Loucy (cell line): ENCODE measurements at regions not wholly inside any gene's neighbourhood (a gene's known extent, or its start where the extent isn't known, plus 50 kb on each side); places are given as distances from the start of the nearest gene placed in this dataset.

Source experiments
- H2AFZ ChIP-seq: fragments of 200-600 bp; sonication (generic); 2 replicates; pipeline ENCODE4 v1.6.0; 2016; ENCODE audit warnings: antibody characterized with exemption, mild to moderate bottlenecking, low read length, moderate library complexity
- H3F3A ChIP-seq: fragments of 200-600 bp; 2 replicates; pipeline ENCODE4 v1.6.0; 2016; ENCODE audit warnings: antibody characterized with exemption, low read depth, mild to moderate bottlenecking
- H3K27me3 ChIP-seq: fragments of 200-600 bp; sonication (generic); 2 replicates; pipeline ENCODE4 v1.6.1; 2014; ENCODE audit warnings: low read length, mild to moderate bottlenecking; ENCODE audit not compliant: insufficient read depth, poor library complexity, severe bottlenecking
- H3K36me3 ChIP-seq: fragments of 200-600 bp; sonication (generic); 2 replicates; pipeline ENCODE4 v1.6.1; 2016; ENCODE audit warnings: low read length; ENCODE audit not compliant: insufficient read depth
- H3K4me1 ChIP-seq: fragments of 200-600 bp; sonication (generic); 2 replicates; pipeline ENCODE4 v1.5.1; 2014; ENCODE audit warnings: low read length, mild to moderate bottlenecking; ENCODE audit not compliant: insufficient read depth, poor library complexity, severe bottlenecking
- H3K4me2 ChIP-seq: fragments of 200-600 bp; sonication (generic); 2 replicates; pipeline ENCODE4 v1.6.0; 2014; ENCODE audit warnings: antibody characterized with exemption, low read length, low read depth, mild to moderate bottlenecking; ENCODE audit not compliant: poor library complexity, severe bottlenecking
- H3K4me3 ChIP-seq: fragments of 200-600 bp; sonication (generic); 2 replicates; pipeline ENCODE4 v1.5.1; 2014; ENCODE audit warnings: low read length, mild to moderate bottlenecking, mixed read lengths; ENCODE audit not compliant: poor library complexity, severe bottlenecking
- H3K79me2 ChIP-seq: fragments of 200-600 bp; sonication (generic); 2 replicates; pipeline ENCODE4 v1.6.1; 2014; ENCODE audit warnings: low read length; ENCODE audit not compliant: insufficient read depth
- H3K9ac ChIP-seq: fragments of 200-600 bp; sonication (generic); 2 replicates; pipeline ENCODE4 v1.6.0; 2014; ENCODE audit warnings: mild to moderate bottlenecking, low read depth, low read length, moderate library complexity; ENCODE audit not compliant: poor library complexity, severe bottlenecking
- H3K9me2 ChIP-seq: fragments of 200-600 bp; sonication (generic); replicated peaks from 2 replicates; pipeline ENCODE4 v1.6.1; 2016; ENCODE audit warnings: low read depth, low read length, mixed read lengths
- H3K9me3 ChIP-seq: fragments of 200-600 bp; sonication (generic); 2 replicates; pipeline ENCODE4 v1.6.1; 2014; ENCODE audit warnings: mild to moderate bottlenecking, antibody characterized with exemption, low read length, low read depth; ENCODE audit not compliant: insufficient read depth
- H4K20me1 ChIP-seq: fragments of 200-600 bp; sonication (generic); 2 replicates; pipeline ENCODE4 v1.6.0; 2014; ENCODE audit warnings: antibody characterized with exemption, low read length, mild to moderate bottlenecking; ENCODE audit not compliant: insufficient read depth, poor library complexity, severe bottlenecking
- CTCF ChIP-seq: fragments of 200-600 bp; sonication (generic); conservative IDR thresholded peaks from 2 replicates; pipeline ENCODE4 v1.5.1; 2014; ENCODE audit warnings: mild to moderate bottlenecking, antibody characterized with exemption, low read length
- EZH2phosphoT487 ChIP-seq: fragments of 200-600 bp; IDR thresholded peaks from 2 replicates; pipeline ENCODE4 v1.6.1; 2018; ENCODE audit warnings: antibody characterized with exemption, mild to moderate bottlenecking, moderate library complexity, borderline replicate concordance

GRCh38 chr9:119924736-119925135 lies 555.5 kb upstream of the BRINP1 start:
- Histone ChIP-seq H3K4me1 (no peaks in the 10 kb centered on the region), H3K4me3 (no peak overlapping the region), H3K27me3 (no peaks in the 10 kb centered on the region), H3K36me3 (no peaks in the 10 kb centered on the region), H2AFZ (no peak overlapping the region), H3K9ac (no peak overlapping the region), H3K9me3 (0 out of 2 replicates have a peak, but pooled peaks cover 3% of the 10 kb centered on the region), H3K4me2 (no peak overlapping the region), H3F3A (no peaks in the 10 kb centered on the region), H4K20me1 (no peaks in the 10 kb centered on the region), H3K79me2 (no peaks in the 10 kb centered on the region), H3K9me2 (no peaks in the 10 kb centered on the region)
- TF ChIP-seq EZH2phosphoT487 = no peak
- no peak for TF ChIP-seq CTCF

DNA sequence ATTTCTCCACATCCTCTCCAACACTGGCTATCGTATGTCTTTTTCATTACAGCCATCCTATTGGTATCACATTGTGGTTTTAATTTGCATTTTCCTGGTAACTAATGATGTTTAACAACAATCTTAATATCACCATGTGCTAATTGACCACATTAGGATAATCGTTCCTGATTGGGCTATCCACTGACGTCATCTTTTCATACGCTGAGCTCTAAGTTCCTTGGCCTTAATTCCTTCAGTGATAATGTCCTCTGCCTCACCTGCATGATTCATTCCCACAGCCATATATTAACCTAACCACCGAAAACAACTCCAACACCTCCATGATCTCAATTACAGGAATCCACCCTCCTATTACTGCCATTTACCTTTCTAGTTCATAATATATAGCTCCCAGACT lies 547.9 kb upstream of the BRINP1 start:
- Histone ChIP-seq H4K20me1 (no peaks in the 10 kb centered on the region), H3K36me3 (no peaks in the 10 kb centered on the region), H3K27me3 (no peaks in the 10 kb centered on the region), H3F3A (no peaks in the 10 kb centered on the region), H3K4me3 (no peak overlapping the region), H3K9ac (no peak overlapping the region), H3K4me2 (no peak overlapping the region), H3K9me2 (no peaks in the 10 kb centered on the region), H3K4me1 (no peaks in the 10 kb centered on the region), H3K9me3 (0 out of 2 replicates have a peak, but pooled peaks cover 3% of the 10 kb centered on the region), H2AFZ (no peak overlapping the region), H3K79me2 (no peaks in the 10 kb centered on the region)
- TF ChIP-seq CTCF (no peak), EZH2phosphoT487 (no peak)

DNA sequence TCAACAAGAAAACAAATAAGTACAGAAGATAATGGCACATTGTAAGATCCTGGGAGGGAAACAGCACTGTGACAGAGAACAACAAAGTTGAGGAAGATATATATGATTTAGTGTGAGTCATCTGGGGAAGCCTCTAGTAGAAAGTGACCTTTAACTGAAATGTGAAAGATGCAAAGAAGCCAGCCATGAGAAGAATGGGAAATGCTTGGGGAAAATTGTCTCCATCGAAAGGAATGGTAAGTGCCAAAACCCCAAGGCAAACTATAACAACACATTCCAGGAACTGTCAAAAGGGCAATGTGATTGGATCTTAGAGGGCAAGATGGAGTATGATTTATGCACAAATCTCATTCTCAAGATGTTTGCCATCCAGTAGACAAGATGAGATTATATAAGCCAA lies 537.8 kb upstream of the BRINP1 start:
- H4K20me1 ChIP-seq = no peaks in the 10 kb centered on the region
- no peak overlapping the region for H3K4me3 ChIP-seq
- H3K27me3 ChIP-seq = no peaks in the 10 kb centered on the region
- no peak overlapping the region for H3K9ac ChIP-seq
- H3K9me2 ChIP-seq = no peaks in the 10 kb centered on the region
- no peaks in the 10 kb centered on the region for H3F3A ChIP-seq
- no peaks in the 10 kb centered on the region for H3K36me3 ChIP-seq
- H3K79me2 ChIP-seq = no peaks in the 10 kb centered on the region
- TF ChIP-seq CTCF (no peak), EZH2phosphoT487 (no peak)
- H3K4me1 ChIP-seq = no peaks in the 10 kb centered on the region
- H2AFZ ChIP-seq = no peak overlapping the region
- no peaks in the 10 kb centered on the region for H3K9me3 ChIP-seq
- no peak overlapping the region for H3K4me2 ChIP-seq
